ENCODE measurements at regions not wholly inside any gene's neighbourhood (a gene's known extent, or its start where the extent isn't known, plus 50 kb on each side); places are given as distances from the start of the nearest gene placed in this dataset.
"Not testable (repeated sequence)": the region's sequence is repeated elsewhere in the genome, so short reads cannot be mapped to it uniquely, and the experiment has no call there.

GRCh38 chr21:27902904-27903303 is 936.0 kb upstream of the ADAMTS5 start:
- not testable (repeated sequence) for DNase-seq (ENCODE audit: low spot score)

- DNase-seq (ENCODE audit: low spot score), result not testable (repeated sequence)
Observed at GRCh38 chr21:27893619-27894018, 926.7 kb upstream of the ADAMTS5 start.

GRCh38 chr21:27891495-27891894 is 924.6 kb upstream of the ADAMTS5 start:
- peak; percentile 16 for DNase-seq (ENCODE audit: low spot score)

- not testable (repeated sequence) for DNase-seq (ENCODE audit: low spot score)
Observed at GRCh38 chr21:27887808-27888455, 921.0 kb upstream of the ADAMTS5 start.

GRCh38 chr21:27885296-27885711 is 918.4 kb upstream of the ADAMTS5 start:
- DNase-seq (ENCODE audit: low spot score), result no peak

- not testable (repeated sequence) for DNase-seq (ENCODE audit: low spot score)
Observed at GRCh38 chr21:27881331-27881730, 914.4 kb upstream of the ADAMTS5 start.

GRCh38 chr21:27872411-27872810 is 905.5 kb upstream of the ADAMTS5 start:
- not testable (repeated sequence) for DNase-seq (ENCODE audit: low spot score)

GRCh38 chr21:27870755-27871154 is 903.9 kb upstream of the ADAMTS5 start:
- DNase-seq (ENCODE audit: low spot score), result not testable (repeated sequence)

- not testable (repeated sequence) for DNase-seq (ENCODE audit: low spot score)
Observed at GRCh38 chr21:27860314-27860955, 893.5 kb upstream of the ADAMTS5 start.

- DNase-seq (ENCODE audit: low spot score), result not testable (repeated sequence)
Observed at GRCh38 chr21:27858053-27858825, 891.4 kb upstream of the ADAMTS5 start.

- not testable (repeated sequence) for DNase-seq (ENCODE audit: low spot score)
Observed at GRCh38 chr21:27856988-27857387, 890.1 kb upstream of the ADAMTS5 start.

- no peak for DNase-seq (ENCODE audit: low spot score)
Observed at GRCh38 chr21:27841084-27841672, 874.3 kb upstream of the ADAMTS5 start.

- DNase-seq (ENCODE audit: low spot score), result no peak
Observed at GRCh38 chr21:27840262-27840661, 873.4 kb upstream of the ADAMTS5 start.

GRCh38 chr21:27839512-27840115 is 872.7 kb upstream of the ADAMTS5 start:
- DNase-seq (ENCODE audit: low spot score), result no peak

GRCh38 chr21:27838573-27838972 is 871.7 kb upstream of the ADAMTS5 start:
- DNase-seq (ENCODE audit: low spot score), result no peak

GRCh38 chr21:27837936-27838335 is 871.0 kb upstream of the ADAMTS5 start:
- no peak for DNase-seq (ENCODE audit: low spot score)

GRCh38 chr21:27833298-27833697 is 866.4 kb upstream of the ADAMTS5 start:
- no peak for DNase-seq (ENCODE audit: low spot score)

GRCh38 chr21:27831816-27832569 is 865.1 kb upstream of the ADAMTS5 start:
- no peak for DNase-seq (ENCODE audit: low spot score)

GRCh38 chr21:27831177-27831576 is 864.3 kb upstream of the ADAMTS5 start:
- DNase-seq (ENCODE audit: low spot score), result no peak

- no peak for DNase-seq (ENCODE audit: low spot score)
Observed at GRCh38 chr21:27827972-27828371, 861.1 kb upstream of the ADAMTS5 start.

- DNase-seq (ENCODE audit: low spot score), result no peak
Observed at GRCh38 chr21:27825035-27825434, 858.1 kb upstream of the ADAMTS5 start.

Measured in A172 (cell line).